ENCODE measurements at regions not wholly inside any gene's neighbourhood (a gene's known extent, or its start where the extent isn't known, plus 50 kb on each side); places are given as distances from the start of the nearest gene placed in this dataset.

DNA sequence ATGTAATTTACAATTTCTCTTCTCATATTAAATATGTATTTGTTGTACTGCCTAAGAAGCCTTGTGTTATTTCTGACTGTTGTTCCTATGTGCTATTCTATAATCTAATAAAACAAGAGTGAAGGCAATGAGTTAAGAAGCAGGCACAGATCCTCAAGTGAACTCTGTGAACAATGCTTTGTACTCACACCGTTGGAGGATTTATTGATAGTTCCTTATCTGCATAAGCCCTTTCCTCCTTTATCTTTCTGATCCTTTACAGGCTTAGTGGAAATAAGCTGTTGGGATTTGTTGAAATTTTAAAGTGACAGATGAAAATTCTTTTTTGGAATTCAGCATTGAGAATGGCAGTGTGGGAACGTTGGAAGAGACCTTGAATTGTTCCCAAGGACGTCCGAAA is 329.6 kb upstream of the NPVF start:
- H3K27ac ChIP-seq = no peak overlapping the region
- H3K4me2 ChIP-seq = no peak overlapping the region
- no peaks in the 10 kb centered on the region for H4K20me1 ChIP-seq
- no peak overlapping the region for H3K9ac ChIP-seq
- no peaks in the 10 kb centered on the region for H3K27me3 ChIP-seq
- TF ChIP-seq Cebpa-rat (IDR thresholded peaks at IDR 0.05) = no peak
- H3K4me1 ChIP-seq = peaks cover 0 to 24% (median 21%) of the 10 kb centered on the region in 10 experiments; a peak in 16 of 20 replicates
- peaks cover 0 to 8% (median 5%) of the 10 kb centered on the region in 11 experiments; a peak in 9 of 22 replicates for H3K9me3 ChIP-seq (replicated peaks in 1 of 11)
- H3K36me3 ChIP-seq = no peaks in the 10 kb centered on the region
- no peak overlapping the region for H3K4me3 ChIP-seq

GRCh38 chr7:25558605-25559004 is 330.3 kb upstream of the NPVF start:
- H3K9me3 ChIP-seq (replicated peaks in 1 of 11) = peaks cover 0 to 8% (median 5%) of the 10 kb centered on the region in 11 experiments; a peak in 9 of 22 replicates
- no peaks in the 10 kb centered on the region for H3K36me3 ChIP-seq
- H3K9ac ChIP-seq = no peak overlapping the region
- H3K4me1 ChIP-seq = peaks cover 0 to 20% (median 16%) of the 10 kb centered on the region in 10 experiments; a peak in 16 of 20 replicates
- no peaks in the 10 kb centered on the region for H4K20me1 ChIP-seq
- no peaks in the 10 kb centered on the region for H3K27me3 ChIP-seq
- H3K27ac ChIP-seq = no peak overlapping the region
- H3K4me2 ChIP-seq = no peak overlapping the region
- no peak overlapping the region for H3K4me3 ChIP-seq
- TF ChIP-seq Cebpa-rat (IDR thresholded peaks at IDR 0.05) = no peak

DNA sequence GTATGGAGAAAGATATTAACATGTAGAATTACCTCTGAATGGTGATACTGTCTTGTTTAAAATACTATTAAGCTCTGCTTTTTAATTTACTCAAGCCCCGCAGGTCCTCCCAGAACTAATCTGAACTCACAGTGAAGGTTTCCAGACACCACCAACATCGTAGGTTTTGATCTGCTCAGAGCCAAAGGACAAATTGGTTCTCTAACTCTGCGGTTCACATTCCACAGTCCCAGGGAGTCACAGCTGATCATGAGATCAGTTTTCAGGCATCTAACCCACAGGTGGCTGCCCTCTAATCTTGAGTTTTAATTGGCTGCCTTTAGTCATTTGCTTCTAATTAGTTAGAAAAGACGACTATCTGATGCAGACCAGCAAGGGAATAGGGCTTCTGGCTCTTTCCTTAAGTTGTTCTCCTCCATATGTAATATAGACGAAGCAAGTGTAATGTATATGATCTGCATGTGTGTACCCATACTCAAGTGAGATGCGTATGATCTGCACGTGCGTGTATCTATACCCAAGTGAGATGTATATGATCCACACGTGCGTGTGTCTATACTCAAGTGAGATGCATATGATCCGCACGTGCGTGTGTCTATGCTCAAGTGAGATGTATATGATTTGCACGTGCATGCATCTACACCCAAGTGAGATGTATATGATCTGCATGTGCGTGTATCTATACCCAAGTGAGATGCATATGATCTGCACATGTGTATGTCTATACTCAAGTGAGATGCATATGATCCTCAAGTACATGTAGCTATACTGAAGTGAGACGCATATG is 331.5 kb upstream of the NPVF start:
- H3K27ac ChIP-seq = no peak overlapping the region
- H3K9me3 ChIP-seq (replicated peaks in 1 of 11) = peaks cover 0 to 8% (median 5%) of the 10 kb centered on the region in 11 experiments; a peak in 9 of 22 replicates
- H3K4me3 ChIP-seq = no peak overlapping the region
- H3K4me2 ChIP-seq = no peak overlapping the region
- peaks cover 0 to 13% (median 10%) of the 10 kb centered on the region in 10 experiments; a peak in 13 of 20 replicates for H3K4me1 ChIP-seq
- no peaks in the 10 kb centered on the region for H3K36me3 ChIP-seq
- no peaks in the 10 kb centered on the region for H4K20me1 ChIP-seq
- H3K27me3 ChIP-seq = no peaks in the 10 kb centered on the region
- H3K9ac ChIP-seq = no peak overlapping the region
- no peak for TF ChIP-seq Cebpa-rat (IDR thresholded peaks at IDR 0.05)

GRCh38 chr7:25562673-25563182 is 334.4 kb upstream of the NPVF start:
- Histone ChIP-seq H3K4me3 (no peak overlapping the region), H3K36me3 (no peaks in the 10 kb centered on the region), H3K9me3 (replicated peaks in 1 of 11) (peaks cover 0 to 8% (median 5%) of the 10 kb centered on the region in 11 experiments; a peak in 9 of 22 replicates), H3K9ac (no peak overlapping the region; a peak in 1 of 22 replicates), H3K4me2 (peak overlapping the region in 8 of 11 experiments; percentile 19 to 72 (median 59); a peak in 14 of 22 replicates), H3K27ac (no peak overlapping the region), H4K20me1 (no peaks in the 10 kb centered on the region), H3K27me3 (no peaks in the 10 kb centered on the region), H3K4me1 (peaks cover 0 to 13% (median 10%) of the 10 kb centered on the region in 10 experiments; a peak in 13 of 20 replicates)
- TF ChIP-seq Cebpa-rat (IDR thresholded peaks at IDR 0.05) = no peak

DNA sequence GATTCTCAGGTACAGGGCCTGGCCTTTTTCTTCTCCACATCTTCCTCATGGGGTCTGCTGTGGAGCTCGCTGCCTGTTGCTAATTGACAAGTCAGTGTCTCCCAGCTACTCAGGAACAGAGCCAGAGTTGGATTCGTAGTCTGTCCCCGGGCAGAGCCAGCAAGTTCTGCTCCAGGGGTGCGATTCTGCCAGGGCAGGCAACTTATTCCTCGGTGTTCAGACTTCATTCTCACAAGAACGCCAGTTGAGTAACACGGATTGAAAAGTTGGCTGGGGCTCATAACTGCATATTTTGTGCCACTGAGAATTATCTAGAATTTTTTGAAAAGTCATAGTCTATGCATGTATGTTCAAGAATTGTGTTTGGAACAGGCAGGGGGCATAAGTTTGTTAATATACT is 336.7 kb upstream of the NPVF start:
- no peak overlapping the region for H3K4me3 ChIP-seq
- H3K9me3 ChIP-seq (replicated peaks in 1 of 11) = no peaks in the 10 kb centered on the region
- H3K27me3 ChIP-seq = no peaks in the 10 kb centered on the region
- peaks cover 0 to 13% (median 10%) of the 10 kb centered on the region in 10 experiments; a peak in 13 of 20 replicates for H3K4me1 ChIP-seq
- H3K36me3 ChIP-seq = no peaks in the 10 kb centered on the region
- no peak overlapping the region for H3K9ac ChIP-seq
- no peak overlapping the region for H3K4me2 ChIP-seq
- no peak for TF ChIP-seq Cebpa-rat (IDR thresholded peaks at IDR 0.05)
- H4K20me1 ChIP-seq = no peaks in the 10 kb centered on the region
- H3K27ac ChIP-seq = no peak overlapping the region

DNA sequence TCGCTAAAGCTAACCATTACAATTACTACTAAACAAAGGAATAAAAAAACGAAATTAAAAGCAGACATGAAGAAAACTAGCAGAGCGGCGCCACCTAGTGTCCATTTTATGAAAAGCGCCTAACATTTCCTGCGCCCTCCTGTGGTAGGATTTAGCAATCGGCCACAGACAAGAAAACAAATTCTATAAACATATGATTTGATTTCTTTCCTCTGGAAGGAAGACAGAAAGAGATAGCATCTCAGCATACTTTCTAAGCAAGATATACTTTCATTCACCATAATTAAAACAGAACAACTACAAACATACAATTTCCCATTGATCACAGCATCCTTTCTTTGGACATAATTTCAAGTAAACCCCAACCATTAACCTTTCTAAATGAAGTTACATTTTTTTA is 337.7 kb upstream of the NPVF start:
- TF ChIP-seq Cebpa-rat (IDR thresholded peaks at IDR 0.05) = no peak
- Histone ChIP-seq H3K9ac (no peak overlapping the region), H3K27me3 (no peaks in the 10 kb centered on the region), H3K4me2 (no peak overlapping the region), H3K36me3 (no peaks in the 10 kb centered on the region), H3K4me1 (peaks cover 0 to 13% (median 10%) of the 10 kb centered on the region in 10 experiments; a peak in 13 of 20 replicates), H3K4me3 (no peak overlapping the region), H4K20me1 (no peaks in the 10 kb centered on the region), H3K27ac (no peak overlapping the region), H3K9me3 (replicated peaks in 1 of 11) (no peaks in the 10 kb centered on the region)

DNA sequence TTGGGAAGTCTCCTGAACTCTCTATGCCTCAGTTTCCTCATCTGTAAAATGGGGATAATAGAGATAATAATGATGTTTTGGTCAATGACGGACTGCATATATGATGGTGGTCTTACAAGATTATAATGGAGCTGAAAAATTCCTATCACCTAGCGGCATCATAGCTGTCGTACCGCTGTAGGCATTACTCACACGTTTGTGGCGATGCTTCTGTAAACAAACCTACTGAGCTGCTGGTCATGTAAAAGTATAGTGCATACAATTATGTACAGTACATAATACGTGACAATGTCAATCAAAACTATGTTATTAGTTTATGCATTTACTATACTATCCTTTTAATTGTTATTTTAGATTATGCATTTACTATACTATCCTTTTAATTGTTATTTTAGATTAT is 339.1 kb upstream of the NPVF start:
- H3K27ac ChIP-seq = no peak overlapping the region
- no peaks in the 10 kb centered on the region for H3K36me3 ChIP-seq
- no peak overlapping the region for H3K4me2 ChIP-seq
- H3K9ac ChIP-seq = no peak overlapping the region
- no peak overlapping the region for H3K4me3 ChIP-seq
- H4K20me1 ChIP-seq = no peaks in the 10 kb centered on the region
- no peaks in the 10 kb centered on the region for H3K9me3 ChIP-seq (replicated peaks in 1 of 11)
- no peak for TF ChIP-seq Cebpa-rat (IDR thresholded peaks at IDR 0.05)
- no peaks in the 10 kb centered on the region for H3K27me3 ChIP-seq
- H3K4me1 ChIP-seq = peaks cover 0 to 9% (median 7%) of the 10 kb centered on the region in 10 experiments; a peak in 13 of 20 replicates

DNA sequence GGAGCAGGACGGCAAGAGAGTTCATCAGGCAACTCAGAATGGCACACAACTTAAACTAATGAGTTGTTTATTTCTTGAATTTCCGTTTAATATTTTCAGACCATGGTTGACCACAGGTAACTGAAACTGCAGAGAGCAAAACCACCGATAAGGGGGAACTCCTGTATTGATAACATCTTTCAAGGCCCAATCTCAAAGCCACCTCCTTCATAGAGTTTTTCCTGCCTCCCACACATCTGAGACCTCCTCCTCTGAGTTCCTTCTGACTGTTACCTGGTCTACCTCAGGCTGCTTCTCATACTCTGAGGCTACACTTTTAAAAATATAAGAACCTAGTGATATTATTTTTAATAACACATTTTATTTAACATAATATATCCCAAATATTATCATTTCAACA is 341.5 kb upstream of the NPVF start:
- Histone ChIP-seq H3K9ac (no peak overlapping the region), H3K27me3 (no peaks in the 10 kb centered on the region), H3K4me3 (no peak overlapping the region), H3K27ac (no peak overlapping the region), H3K4me2 (no peak overlapping the region), H3K36me3 (no peaks in the 10 kb centered on the region), H3K4me1 (no peaks in the 10 kb centered on the region), H3K9me3 (replicated peaks in 1 of 11) (no peaks in the 10 kb centered on the region), H4K20me1 (no peaks in the 10 kb centered on the region)
- no peak for TF ChIP-seq Cebpa-rat (IDR thresholded peaks at IDR 0.05)

- Histone ChIP-seq H3K4me2 (no peak overlapping the region), H3K27ac (no peak overlapping the region), H3K27me3 (no peaks in the 10 kb centered on the region), H4K20me1 (no peaks in the 10 kb centered on the region), H3K36me3 (no peaks in the 10 kb centered on the region), H3K4me1 (no peaks in the 10 kb centered on the region), H3K9me3 (replicated peaks in 1 of 11) (no peaks in the 10 kb centered on the region), H3K9ac (no peak overlapping the region), H3K4me3 (no peak overlapping the region)
- no peak for TF ChIP-seq Cebpa-rat (IDR thresholded peaks at IDR 0.05)
These were observed 344.1 kb upstream of the NPVF start for GRCh38 chr7:25572423-25572822.

DNA sequence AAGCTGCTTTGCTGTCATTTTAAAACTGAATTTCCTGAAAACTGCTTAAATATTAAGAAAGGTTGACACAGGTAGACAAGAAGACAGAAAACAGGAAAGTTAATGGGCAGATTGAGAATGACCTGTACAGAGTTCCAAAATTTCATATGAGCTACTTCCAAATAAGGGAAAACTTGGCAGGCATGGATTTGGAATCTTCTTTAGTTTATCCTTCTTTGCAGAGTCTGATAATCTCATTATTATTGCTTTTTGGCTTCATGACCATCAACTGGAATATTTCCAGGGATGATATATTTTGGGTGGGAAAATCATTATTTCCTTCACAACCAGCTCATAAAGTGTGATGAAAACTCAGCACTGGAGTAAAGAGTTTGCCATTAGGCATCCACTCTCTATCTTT is 346.5 kb upstream of the NPVF start:
- Histone ChIP-seq H3K27me3 (no peaks in the 10 kb centered on the region), H3K36me3 (no peaks in the 10 kb centered on the region), H3K4me2 (no peak overlapping the region), H3K4me1 (no peaks in the 10 kb centered on the region), H4K20me1 (no peaks in the 10 kb centered on the region), H3K9me3 (replicated peaks in 1 of 11) (no peaks in the 10 kb centered on the region), H3K27ac (no peak overlapping the region), H3K4me3 (no peak overlapping the region), H3K9ac (no peak overlapping the region)
- TF ChIP-seq Cebpa-rat (IDR thresholded peaks at IDR 0.05) = no peak

All from BLaER1 treated with 17β-estradiol and CSF1 and Interleukin-3, amounts not matched to agents 10 nM and 100 nM (cell line).